ENCODE measurements at regions not wholly inside any gene's neighbourhood (a gene's known extent, or its start where the extent isn't known, plus 50 kb on each side); places are given as distances from the start of the nearest gene placed in this dataset.

DNA sequence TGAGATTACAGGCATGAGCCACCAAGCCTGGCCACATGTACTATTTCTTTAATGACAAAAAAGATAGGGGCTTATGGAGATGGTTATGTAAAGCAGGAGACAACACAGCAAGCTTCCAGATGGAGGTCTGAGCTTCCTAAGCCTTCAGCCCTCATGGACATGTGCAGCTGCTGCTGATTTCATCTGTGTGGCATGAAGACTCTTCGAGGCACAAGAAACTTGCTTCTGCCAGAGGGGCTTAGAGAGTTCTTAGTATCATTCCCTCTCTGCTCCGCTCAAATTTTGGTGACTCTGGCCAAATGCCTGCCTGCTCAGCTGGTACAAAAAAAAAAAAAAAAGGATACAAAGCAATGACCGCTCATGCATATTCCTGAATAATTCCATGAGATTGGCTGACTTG lies 552.5 kb downstream of the TYW1 start:
- Mint-ChIP-seq H3K4me1 (ENCODE audit: unreplicated experiment) (no peaks in the 10 kb centered on the region), H3K9me3 (ENCODE audit: unreplicated experiment) (peaks cover 25% of the 10 kb centered on the region), H3K36me3 (ENCODE audit: low read depth, unreplicated experiment) (peaks cover 7% of the 10 kb centered on the region), H3K27me3 (ENCODE audit: unreplicated experiment) (no peaks in the 10 kb centered on the region), H3K4me3 (ENCODE audit: unreplicated experiment) (no peak overlapping the region), H3K27ac (ENCODE audit: unreplicated experiment) (no peak overlapping the region)
- no peak for DNase-seq (ENCODE audit: low spot score)
- TF ChIP-seq, protein P1, sequence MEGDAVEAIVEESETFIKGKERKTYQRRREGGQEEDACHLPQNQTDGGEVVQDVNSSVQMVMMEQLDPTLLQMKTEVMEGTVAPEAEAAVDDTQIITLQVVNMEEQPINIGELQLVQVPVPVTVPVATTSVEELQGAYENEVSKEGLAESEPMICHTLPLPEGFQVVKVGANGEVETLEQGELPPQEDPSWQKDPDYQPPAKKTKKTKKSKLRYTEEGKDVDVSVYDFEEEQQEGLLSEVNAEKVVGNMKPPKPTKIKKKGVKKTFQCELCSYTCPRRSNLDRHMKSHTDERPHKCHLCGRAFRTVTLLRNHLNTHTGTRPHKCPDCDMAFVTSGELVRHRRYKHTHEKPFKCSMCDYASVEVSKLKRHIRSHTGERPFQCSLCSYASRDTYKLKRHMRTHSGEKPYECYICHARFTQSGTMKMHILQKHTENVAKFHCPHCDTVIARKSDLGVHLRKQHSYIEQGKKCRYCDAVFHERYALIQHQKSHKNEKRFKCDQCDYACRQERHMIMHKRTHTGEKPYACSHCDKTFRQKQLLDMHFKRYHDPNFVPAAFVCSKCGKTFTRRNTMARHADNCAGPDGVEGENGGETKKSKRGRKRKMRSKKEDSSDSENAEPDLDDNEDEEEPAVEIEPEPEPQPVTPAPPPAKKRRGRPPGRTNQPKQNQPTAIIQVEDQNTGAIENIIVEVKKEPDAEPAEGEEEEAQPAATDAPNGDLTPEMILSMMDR (IDR thresholded peaks at IDR 0.05; ENCODE audit: unreplicated experiment): no peak

DNA sequence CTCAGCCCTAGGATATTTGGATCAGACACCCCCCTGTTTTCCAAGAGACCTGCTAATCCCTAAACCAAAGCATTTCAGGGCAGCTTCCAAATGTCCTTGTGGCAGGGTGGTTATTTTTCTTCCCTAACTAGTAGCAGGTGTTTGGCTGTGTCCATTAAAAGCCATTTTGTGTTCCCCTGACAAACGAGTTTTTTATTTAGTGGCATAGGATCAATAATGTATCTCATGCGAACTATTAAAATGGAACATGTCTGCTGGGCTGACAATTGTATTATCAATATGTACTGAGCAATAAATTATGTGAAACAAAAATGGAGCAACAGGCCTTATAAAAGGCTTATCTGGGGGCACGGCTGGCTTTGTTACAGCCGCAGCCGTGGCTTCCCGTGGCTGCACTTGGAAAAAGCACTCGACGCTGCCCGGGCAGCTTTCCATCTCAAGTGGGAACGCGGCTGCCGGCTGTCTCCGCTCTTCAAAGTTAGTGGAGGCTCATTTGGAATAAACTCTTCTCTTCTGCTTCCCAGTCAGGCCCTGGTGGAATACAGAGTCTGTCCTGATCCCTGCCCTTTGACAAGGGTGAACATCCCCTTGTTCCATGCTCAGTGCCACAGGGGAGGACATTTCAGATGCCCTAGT lies 554.3 kb downstream of the TYW1 start:
- DNase-seq (ENCODE audit: low spot score): no peak
- H3K36me3 Mint-ChIP-seq (ENCODE audit: low read depth, unreplicated experiment): peaks cover 7% of the 10 kb centered on the region
- H3K4me3 Mint-ChIP-seq (ENCODE audit: unreplicated experiment): no peak overlapping the region
- H3K4me1 Mint-ChIP-seq (ENCODE audit: unreplicated experiment): no peaks in the 10 kb centered on the region
- TF ChIP-seq, protein P1 (IDR thresholded peaks at IDR 0.05; ENCODE audit: unreplicated experiment): no peak
- H3K9me3 Mint-ChIP-seq (ENCODE audit: unreplicated experiment): peaks cover 34% of the 10 kb centered on the region
- H3K27me3 Mint-ChIP-seq (ENCODE audit: unreplicated experiment): no peaks in the 10 kb centered on the region
- no peak overlapping the region for H3K27ac Mint-ChIP-seq (ENCODE audit: unreplicated experiment)

DNA sequence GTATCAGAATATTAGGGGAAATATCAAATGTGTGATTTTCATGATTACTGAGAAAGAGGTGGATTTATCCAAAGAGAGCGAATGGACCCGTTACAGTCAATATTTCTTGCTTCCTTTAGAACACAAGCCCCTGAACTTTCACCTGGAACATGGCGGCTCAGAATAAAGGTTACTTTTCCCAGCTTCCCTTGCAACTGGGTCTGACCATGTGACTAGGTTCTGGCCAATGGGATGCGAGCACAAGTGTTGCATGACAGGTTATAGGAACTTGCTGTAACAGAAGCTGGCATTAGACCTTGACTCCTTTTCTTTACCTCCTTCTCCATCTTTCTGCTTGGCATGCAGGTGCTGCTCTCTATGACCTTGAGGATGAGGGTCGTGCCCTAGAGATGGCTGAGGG lies 556.1 kb downstream of the TYW1 start:
- H3K4me3 Mint-ChIP-seq (ENCODE audit: unreplicated experiment): no peak overlapping the region
- DNase-seq (ENCODE audit: low spot score): no peak
- TF ChIP-seq, protein P1 (IDR thresholded peaks at IDR 0.05; ENCODE audit: unreplicated experiment): no peak
- H3K27ac Mint-ChIP-seq (ENCODE audit: unreplicated experiment): no peak overlapping the region
- peaks cover 34% of the 10 kb centered on the region for H3K9me3 Mint-ChIP-seq (ENCODE audit: unreplicated experiment)
- no peaks in the 10 kb centered on the region for H3K4me1 Mint-ChIP-seq (ENCODE audit: unreplicated experiment)
- H3K36me3 Mint-ChIP-seq (ENCODE audit: low read depth, unreplicated experiment): peaks cover 7% of the 10 kb centered on the region
- no peaks in the 10 kb centered on the region for H3K27me3 Mint-ChIP-seq (ENCODE audit: unreplicated experiment)

DNA sequence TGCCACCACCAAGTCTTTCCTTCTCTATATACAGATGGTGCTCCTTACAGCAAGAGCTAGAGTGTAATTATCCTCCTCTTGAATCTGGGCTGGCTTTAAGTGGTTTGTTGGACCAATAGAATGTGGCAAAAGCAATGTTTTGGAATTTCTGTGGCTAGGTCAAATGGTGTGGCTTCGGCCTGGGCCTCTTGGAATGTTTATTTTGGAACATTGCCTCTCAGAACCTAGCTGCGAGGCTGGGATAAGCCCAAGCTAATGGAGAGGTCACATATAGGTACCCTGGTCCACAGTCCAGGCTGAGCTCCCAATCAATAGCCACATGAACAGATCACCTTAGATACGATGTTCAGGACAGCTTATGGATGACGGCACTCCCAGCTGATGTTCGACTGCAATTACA lies 556.7 kb downstream of the TYW1 start:
- peaks cover 32% of the 10 kb centered on the region for H3K9me3 Mint-ChIP-seq (ENCODE audit: unreplicated experiment)
- H3K27ac Mint-ChIP-seq (ENCODE audit: unreplicated experiment): no peak overlapping the region
- H3K27me3 Mint-ChIP-seq (ENCODE audit: unreplicated experiment): no peaks in the 10 kb centered on the region
- TF ChIP-seq, protein P1 (IDR thresholded peaks at IDR 0.05; ENCODE audit: unreplicated experiment): no peak
- H3K4me3 Mint-ChIP-seq (ENCODE audit: unreplicated experiment): no peak overlapping the region
- H3K36me3 Mint-ChIP-seq (ENCODE audit: low read depth, unreplicated experiment): peaks cover 6% of the 10 kb centered on the region
- no peak for DNase-seq (ENCODE audit: low spot score)
- no peaks in the 10 kb centered on the region for H3K4me1 Mint-ChIP-seq (ENCODE audit: unreplicated experiment)

DNA sequence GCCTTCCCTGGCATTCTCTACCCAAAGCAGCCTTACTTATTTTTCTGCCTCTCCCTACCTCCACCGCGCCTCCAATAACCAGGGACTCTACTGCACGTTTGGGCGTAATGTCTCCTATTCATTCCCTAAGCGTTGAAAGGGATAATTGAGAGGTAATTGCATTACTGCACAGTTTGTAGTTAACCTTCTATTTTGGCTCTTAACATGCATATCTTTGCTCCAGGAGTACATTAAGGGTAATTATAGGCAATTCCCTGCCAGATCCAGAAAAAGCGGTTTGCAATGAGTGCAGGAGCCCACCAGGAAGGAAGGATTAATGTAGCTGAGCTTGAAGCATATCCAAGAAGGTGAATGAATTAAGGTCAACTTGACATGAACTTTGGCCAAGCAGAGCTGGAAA lies 558.4 kb downstream of the TYW1 start:
- peaks cover 40% of the 10 kb centered on the region for H3K9me3 Mint-ChIP-seq (ENCODE audit: unreplicated experiment)
- peak overlapping the region; percentile 37 for H3K4me3 Mint-ChIP-seq (ENCODE audit: unreplicated experiment)
- DNase-seq (ENCODE audit: low spot score): no peak
- no peak overlapping the region for H3K27ac Mint-ChIP-seq (ENCODE audit: unreplicated experiment)
- peaks cover 8% of the 10 kb centered on the region for H3K36me3 Mint-ChIP-seq (ENCODE audit: low read depth, unreplicated experiment)
- no peaks in the 10 kb centered on the region for H3K4me1 Mint-ChIP-seq (ENCODE audit: unreplicated experiment)
- no peaks in the 10 kb centered on the region for H3K27me3 Mint-ChIP-seq (ENCODE audit: unreplicated experiment)
- TF ChIP-seq, protein P1 (IDR thresholded peaks at IDR 0.05; ENCODE audit: unreplicated experiment): no peak
